Fibroblast of skin of right quadriceps (primary cell): ENCODE measurements at regions not wholly inside any gene's neighbourhood (a gene's known extent, or its start where the extent isn't known, plus 50 kb on each side); places are given as distances from the start of the nearest gene placed in this dataset.
"Not testable (repeated sequence)": the region's sequence is repeated elsewhere in the genome, so short reads cannot be mapped to it uniquely, and the experiment has no call there.

Experiments used
- DNase-seq: peaks from one replicate; pipeline ENCODE4 v3.0.0-alpha.2; 2013

DNA sequence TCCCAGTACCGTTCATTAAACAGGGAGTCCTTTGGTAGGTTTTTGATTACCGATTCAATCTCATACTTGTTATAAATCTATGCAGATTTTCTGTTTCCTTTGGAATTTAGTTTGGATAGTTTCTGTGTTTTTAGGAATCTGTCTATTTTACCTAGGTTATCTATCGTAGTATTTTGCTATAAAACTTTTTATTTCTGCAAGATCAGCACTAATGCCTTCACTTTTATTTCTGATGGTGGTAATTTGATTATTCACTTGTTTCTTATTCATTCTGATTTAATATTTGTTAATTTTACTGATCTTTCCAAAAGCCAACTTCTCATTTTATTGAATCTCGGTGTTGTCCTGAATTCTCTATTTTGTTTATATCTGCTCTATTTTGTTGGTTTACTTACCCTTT is 577.7 kb upstream of the NRG3 start:
- DNase-seq, result no peak

DNA sequence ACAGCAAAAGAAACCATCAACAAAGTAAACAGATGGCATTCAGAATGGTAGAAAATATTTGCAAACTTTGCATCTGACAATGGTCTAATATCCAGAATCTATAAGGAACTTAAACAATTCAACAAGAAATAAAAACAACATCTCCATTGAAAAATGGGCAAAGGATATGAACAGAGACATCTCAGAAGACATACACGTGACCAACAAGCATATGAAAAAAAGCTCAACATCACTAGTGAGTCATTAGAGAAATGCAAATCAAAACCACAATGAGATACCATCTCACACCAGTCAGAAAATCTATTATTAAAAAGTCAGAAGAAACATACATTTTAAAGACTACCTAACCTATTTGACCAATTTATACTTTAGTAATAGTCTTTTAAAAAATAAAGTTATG is 571.3 kb upstream of the NRG3 start:
- no peak for DNase-seq

DNA sequence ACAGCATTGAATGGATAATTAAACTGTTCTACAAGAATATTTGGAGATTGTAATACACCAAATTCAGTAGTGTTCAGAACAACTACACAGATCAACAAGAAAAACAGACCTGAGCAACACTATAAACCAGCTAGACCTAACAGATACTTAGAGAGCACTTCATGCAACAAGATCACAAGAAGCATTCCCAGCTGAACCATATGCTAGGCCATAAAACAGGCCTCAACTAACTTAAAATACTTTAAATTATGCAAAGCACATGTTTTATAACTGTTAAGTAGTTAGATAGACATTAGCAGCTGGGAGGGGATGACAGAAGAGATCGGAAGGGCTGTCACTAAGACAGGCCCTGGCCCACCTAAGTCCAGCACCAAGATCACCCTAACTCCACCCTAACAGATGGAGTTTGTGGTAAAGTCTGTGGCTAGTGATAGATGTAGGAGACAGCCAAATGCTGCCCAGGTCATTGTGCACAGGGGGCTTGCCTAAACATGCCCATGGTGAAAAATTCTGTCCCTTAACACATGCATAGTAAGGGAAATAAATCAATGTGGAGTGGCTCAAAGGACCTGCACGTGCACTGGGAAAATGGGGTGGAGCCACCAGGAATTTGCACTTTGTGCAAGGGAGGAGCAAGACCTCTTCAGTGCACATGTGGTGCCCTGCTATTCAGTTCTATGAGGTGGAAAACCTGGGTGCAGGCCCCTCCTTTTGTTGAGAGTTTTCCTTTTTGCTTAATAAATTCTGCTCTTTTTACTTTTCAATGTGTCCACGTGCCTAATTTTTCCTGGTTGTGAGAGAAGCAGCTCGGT is 567.8 kb upstream of the NRG3 start:
- no peak for DNase-seq

DNA sequence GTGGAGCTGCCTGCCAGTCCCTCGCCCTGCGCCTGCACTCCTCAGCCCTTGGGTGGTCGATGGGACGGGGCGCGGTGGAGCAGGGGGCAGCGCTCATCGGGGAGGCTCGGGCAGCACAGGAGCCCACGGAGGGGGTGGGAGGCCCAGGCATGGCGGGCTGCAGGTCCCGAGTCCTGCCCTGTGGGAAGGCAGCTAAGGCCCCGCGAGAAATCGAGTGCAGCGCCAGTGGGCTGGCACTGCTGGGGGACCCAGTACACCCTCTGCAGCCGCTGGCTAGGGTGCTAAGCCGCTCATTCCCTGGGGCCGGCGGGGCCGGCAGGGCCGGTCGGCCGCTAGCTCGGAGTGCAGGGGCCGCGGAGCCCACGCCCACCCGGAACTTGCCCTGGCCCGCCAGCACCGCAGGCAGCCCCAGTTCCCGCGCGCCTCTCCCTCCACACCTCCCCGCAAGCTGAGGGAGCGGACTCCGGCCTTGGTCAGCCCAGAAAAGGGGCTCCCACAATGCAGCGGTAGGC is 565.9 kb upstream of the NRG3 start:
- no peak for DNase-seq

DNA sequence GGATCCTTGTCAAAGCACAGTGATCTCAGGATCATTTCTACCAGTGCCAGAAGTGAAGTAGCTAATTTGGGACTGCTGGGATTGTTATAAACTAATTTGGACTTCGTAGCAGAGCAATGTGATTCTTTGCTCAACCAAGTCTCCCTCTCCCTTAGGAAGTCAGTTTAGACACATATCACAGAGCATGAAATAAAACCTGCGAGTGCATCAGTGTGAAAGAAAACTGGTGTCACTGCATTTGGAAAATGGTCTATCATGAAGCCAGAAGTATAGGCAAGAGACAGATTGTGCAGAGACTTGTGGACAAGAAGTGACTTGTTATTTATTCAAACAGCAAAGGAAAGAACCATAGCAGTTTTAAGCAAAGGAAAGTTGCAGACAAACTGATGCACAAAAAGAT is 560.5 kb upstream of the NRG3 start:
- DNase-seq, result no peak

DNA sequence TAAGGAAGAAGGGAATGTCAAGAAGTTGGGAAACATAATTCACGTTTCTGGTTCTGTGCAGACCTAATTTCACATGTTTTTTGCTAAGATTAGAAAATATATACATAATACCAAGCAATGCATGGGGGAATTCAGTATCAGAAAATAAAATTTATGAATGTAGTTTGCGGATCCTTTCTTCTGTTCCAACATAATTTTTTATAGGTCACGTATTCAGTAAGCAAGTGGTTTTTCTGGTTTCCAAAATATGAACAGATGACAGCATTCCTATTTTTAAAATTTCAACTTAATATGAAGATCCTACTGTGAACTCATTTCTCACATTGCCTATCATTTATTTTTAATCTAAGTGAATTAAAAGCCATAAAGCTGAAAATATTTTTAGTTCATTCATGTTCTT is 560.0 kb upstream of the NRG3 start:
- no peak for DNase-seq

DNA sequence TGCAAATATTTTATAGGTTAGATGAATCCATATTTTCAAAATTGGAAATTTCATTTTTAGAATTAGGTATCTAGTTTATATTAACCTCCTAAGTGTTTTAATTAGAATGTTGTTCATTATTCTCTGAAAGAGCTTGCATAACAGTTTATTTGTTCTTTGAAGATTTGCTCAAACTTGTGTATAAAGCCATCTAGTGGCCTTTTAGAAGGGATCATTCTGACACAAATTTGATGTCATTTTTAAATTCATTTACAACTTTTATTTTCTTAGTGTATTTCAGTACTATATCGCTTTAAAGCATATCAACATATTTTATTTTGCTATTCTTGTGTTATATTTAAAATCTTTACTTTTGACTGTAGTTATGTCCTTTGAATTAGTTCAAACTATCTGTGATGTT is 527.0 kb upstream of the NRG3 start:
- DNase-seq, result no peak

DNA sequence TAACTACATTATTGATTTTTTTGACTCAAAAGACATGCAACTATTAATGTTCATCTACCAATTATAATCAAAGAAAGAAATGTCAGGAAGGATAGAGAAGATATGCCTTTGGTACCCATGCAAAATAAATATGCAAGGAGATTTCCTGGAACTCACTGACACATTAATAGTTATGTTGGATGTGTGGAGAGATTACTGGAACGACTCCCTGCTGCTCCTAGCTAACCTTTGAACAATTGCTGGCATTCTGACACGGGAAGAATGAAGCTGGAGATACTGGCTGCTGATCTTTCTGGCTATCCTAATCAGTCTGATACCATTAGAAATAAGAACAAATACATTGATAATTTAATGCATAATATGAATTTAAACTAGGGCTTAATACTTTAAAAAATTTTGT is 507.9 kb upstream of the NRG3 start:
- no peak for DNase-seq

DNA sequence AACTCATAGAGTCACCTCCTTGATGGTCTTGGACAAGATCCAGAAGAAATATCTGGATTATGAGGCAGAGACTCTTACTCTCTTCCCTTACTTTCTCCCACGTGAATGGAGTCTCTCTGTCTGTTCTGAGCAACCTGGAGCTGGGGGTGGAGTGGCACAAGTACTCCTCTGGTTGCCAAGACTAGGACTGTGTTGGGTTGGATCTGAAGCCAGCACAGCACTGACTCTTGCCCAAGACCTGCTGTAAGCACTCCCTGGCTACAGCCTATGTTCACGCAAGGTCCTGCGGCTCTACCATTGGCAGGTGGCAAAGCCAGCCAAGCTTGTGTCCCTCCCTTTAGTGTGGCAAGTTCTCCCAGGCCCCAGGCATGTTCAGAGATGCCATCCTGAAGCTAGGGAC is 488.2 kb upstream of the NRG3 start:
- no peak for DNase-seq

DNA sequence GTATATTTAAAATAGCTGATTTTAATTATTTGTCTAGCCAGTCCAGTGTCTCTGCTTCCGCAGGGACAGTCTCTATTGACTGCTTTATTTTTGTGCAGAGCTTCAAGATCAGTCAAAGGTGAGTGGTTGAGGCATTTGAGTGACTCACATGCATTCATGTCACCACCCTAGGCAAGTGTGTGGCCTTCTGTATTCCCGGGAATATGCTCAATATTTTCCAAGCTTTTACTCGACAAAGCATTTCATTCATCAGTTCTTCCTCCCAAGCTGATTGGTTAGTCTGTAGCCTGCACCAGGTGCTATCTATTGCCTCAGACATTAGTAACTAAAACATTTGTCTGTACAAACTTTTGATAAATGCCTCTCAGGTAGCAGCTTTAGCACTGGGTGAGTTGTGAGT is 471.5 kb upstream of the NRG3 start:
- DNase-seq, result no peak

DNA sequence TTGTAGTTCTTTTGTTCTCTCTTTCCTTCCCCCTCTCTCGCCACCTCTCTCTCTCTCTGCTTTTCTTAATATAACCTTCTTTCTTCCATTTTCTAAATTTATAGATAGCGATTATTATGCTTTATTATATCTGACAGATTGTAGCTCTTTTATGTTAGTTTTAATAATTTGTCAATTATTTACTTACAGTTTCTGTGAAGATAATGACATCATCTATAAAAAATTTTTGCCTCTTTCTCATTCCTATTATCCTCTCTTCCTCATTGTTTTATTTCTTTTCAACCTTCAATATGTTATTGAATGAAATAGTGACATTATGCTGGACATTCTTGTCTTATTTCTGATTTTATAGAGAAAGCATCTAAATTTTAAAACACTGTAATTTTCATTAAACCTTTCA is 469.6 kb upstream of the NRG3 start:
- no peak for DNase-seq

DNA sequence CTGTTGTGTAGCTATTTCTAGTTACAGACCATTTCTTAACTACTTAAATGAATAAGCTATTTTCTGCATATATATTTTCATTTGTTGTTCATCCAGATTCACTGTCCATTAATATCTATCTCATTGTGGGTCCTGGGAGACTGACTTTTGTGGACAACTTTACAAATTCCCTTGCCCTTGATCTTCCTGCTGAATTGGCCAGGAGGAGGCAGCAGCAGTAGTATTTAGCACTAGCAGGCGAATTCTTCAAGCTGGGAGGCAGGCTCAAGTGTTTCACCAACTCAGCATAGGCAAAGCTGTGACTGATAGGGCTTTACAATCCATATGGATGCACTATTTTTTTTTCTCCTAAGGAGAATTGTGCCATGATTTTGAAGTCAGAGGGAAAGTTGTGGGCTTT is 461.0 kb upstream of the NRG3 start:
- DNase-seq, result no peak

DNA sequence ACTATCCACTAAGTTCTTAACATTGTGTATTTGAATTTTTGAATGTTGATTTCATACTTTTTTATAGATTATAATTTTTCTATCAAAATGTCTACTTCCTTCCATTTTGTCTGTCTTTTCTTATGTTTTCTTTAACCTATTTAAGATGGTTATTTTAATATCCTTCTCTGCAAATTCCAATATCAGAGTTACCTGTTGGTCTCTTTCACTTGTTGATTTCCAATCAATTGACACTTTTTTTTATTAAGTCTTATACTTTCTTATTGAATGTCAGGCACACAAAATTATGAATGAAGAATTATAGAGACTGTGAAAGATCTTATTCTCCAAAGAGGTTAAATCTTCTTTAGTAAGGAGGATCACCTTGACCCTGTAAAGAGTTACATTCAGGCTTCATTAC is 448.3 kb upstream of the NRG3 start:
- DNase-seq, result no peak

DNA sequence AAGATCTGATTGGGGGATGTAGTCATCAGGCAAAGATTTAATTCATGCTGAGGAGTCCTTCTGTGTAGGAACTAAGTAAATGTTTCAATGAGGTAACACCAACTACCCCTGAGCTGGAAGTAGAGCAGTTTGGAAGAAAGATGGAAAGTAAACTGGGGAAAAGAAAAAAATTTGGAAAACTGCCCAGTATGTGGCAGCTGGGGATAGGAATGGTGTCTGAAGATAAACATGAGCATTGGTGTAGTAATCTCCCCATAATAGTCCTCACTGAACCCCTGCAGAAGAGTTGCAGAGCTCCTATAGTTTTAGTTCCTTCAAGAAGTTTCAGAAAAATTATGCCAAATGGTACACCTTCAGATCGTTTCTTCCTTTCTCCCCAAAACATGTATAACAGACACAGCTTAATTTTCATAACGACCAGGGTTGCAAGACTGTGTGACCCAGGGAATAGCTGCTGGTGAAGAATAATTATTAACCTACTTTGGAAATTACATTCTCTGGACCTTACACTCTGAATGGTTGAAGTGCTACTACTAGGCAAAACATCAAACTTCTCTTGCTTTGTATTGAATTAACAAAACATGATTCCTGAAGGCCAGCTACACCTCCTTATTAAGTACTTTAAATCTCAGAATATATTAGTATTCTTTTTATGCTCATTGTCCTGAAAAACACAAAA is 446.4 kb upstream of the NRG3 start:
- no peak for DNase-seq

DNA sequence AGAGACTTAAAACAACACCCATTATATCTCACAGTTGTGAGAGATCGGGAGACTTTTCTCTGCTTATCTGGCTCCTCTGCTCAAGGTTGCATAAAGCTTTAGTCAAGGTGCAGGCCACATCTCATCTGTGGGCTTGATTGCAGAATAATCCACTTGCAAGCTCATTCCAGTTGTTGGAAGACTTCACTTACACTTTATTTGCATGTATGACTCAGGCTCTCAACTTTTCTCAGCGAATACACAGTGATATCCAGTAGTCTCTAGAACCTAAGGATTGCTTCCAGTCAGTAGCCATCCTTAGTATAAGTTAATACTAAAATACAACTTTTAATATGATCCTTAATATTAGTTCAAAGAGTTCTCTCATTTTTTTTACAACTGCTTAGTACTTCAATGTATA is 435.5 kb upstream of the NRG3 start:
- no peak for DNase-seq

DNA sequence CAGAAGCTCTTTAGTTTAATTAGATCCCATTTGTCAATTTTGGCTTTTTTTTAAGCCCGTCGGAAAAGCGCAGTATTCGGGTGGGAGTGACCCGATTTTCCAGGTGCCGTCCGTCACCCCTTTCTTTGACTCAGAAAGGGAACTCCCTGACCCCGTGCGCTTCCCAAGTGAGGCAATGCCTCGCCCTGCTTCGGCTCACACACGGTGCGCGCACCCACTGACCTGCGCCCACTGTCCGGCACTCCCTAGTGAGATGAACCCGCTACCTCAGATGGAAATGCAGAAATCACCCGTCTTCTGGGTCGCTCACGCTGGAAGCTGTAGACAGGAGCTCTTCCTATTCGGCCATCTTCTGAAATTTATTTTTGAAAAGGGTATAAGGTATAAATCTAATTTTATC is 433.4 kb upstream of the NRG3 start:
- not testable (repeated sequence) for DNase-seq

DNA sequence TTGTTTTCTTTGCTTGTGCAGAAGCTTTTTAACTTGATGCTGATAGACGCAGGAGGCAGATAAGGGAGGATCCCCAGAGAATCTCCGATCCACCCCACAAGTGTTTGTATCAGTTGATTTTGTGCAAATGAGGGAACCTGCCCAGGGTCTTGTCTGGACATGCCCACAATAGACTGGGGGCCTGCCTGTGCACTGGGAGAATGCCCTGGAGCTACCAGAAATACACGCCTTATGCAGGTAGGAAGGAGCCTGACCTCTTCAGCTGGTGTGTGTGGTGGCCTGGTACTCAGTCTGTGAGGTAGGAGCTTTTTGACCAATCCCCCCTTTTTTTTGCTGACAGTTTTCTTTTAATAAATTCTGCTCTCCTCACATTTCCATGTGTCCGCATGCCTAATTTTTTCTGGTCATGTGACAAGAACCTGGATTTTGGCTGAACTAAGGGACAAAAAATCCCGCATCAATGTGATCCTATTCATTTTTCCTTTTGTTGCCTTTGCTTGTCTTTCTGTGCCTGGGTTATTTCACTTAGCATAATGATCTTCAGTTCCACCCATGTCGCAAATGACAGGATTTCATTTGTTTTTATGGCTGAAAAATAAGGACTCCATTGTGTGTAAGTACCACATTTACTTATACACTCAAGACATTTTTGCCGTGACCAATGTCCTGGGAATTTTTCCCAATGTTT is 430.6 kb upstream of the NRG3 start:
- no peak for DNase-seq

DNA sequence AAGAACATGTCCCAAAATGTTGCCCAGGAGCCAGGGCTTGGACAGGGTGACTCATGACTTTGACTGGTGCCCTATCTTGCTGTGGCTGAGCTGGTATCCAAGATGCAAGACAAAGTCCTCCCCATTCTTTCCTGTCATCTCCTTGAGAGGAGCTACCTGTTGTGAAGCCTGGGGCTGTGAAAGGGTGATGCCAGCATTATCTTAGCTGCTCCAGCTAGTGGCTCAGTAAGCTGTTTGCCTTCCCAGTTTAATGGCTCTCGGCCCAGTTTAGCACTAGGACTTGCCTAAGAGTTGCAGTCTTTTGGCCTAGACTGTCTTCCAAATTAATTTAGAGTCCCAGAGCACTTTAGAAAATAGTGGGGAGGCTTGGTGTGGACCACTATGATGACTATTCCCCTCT is 424.3 kb upstream of the NRG3 start:
- no peak for DNase-seq

DNA sequence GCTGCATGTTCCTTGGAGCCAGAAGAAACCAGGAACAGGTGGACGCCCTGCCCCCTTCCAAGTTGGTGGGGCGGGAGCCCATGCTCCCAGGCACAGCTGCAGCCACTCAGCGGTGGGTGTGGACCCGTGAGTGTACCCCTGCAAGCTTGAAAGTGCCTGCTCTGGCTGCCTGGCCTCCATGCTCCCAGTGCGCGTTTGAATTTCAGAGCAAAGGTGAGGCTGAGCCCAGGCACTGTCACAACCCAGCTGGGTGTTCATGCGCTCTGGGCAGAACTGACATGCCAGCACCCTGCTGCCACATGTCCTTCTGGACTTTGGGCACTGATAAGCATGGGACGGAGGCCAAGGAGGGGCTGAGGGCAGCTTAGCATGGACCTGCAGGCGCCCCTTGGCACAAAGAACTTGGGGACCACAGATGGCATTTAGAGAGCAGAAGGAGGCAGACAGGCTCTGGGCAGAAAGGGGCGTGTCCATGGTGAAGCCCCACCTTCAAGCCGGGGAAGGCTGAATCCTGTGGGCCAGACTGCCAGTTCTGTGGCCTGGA is 402.0 kb upstream of the NRG3 start:
- DNase-seq, result no peak

DNA sequence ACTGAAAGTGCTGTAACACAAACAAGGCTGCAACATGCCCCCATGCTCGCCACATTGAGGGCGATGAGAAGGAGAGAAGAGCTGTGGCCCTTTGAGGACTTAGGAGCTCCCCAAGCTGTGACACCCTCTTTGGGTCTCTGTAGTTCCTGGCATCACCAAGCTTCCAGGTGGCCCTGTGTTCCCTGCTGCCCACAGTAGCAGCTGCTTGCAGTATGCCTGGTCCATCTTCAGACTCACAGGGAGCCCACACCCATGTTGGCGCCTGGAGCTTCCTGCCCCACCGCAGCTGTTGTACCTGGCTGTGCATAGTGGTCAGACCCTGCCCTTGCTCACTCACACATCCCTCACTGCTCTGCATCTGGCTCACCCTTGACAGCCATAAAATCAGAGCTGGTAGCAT is 401.2 kb upstream of the NRG3 start:
- DNase-seq, result no peak

DNA sequence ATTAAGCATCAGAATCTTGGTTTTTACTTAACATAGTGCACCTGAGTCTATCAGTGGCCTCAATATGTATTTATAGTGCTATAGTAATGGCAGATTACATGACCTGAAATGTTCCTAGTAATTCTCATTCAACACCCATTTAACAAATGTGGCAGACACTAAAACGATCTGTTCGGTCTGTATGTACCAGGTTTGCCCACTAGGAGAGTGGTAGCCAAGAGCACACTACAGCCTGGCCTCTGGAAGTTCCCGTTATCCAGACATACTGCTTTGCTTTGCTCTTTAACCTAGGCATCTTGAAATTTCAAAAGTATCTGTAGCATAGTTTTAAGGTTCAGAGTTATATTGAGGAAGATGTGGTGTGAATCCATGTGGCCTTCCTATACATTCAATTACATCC is 395.7 kb upstream of the NRG3 start:
- no peak for DNase-seq

DNA sequence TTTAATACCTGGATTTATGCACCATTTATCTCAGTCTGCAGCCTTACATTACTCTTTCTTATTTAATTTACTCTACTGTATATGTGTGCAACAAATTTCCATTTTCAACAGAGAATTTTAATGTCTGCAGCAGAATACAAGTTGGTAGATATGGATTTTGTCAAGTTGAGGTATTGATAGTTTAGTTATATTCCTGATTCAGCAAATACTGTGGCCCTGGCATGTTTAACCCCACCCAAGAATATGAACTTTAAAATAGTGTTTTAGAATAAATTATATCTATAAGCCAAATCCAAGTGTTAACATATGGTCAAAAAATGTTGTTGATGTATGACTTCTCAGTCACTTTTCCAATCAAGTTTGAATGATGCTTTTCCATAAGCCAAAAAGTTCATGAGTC is 378.4 kb upstream of the NRG3 start:
- DNase-seq, result no peak

DNA sequence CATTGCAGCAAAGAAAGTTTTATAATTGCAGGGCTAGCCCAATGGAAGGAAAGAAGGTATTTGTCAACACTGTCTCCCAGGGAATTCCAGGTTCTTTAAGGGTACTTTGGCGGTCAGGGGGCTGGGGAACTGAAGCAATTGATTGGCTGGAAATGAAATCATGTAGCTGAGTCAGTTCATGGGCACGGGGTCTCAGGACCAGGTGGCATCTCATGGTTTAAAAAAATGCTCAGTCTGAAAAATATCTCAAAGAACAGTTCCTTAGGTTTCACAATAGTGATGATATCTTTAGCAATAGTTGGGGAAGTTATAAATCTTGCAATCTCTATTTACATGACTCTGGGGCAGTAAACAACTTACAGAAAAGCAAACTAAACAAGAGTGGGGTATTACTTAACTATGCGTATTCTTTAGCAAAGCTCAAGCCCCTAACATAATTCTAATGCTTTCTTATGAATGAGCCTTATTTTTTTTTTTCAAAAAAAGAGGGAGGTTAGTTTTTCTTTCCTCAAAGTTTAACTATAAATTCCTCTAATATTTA is 376.9 kb upstream of the NRG3 start:
- DNase-seq, result no peak
